GM23248 (cell line): ENCODE measurements at regions not wholly inside any gene's neighbourhood (a gene's known extent, or its start where the extent isn't known, plus 50 kb on each side); places are given as distances from the start of the nearest gene placed in this dataset.

Experiments used
- EZH2 ChIP-seq: fragments of 200-600 bp; sonication (generic); IDR thresholded peaks from 2 replicates; pipeline ENCODE4 v1.6.1; 2018; ENCODE audit warnings: antibody characterized with exemption, mild to moderate bottlenecking; ENCODE audit not compliant: insufficient read depth, poor library complexity, severe bottlenecking
- EZH2phosphoT487 ChIP-seq: fragments of 200-600 bp; sonication (generic); IDR thresholded peaks from 2 replicates; pipeline ENCODE4 v1.6.1; 2018; ENCODE audit warnings: antibody characterized with exemption, moderate library complexity, mild to moderate bottlenecking, low read depth; ENCODE audit not compliant: insufficient read depth

DNA sequence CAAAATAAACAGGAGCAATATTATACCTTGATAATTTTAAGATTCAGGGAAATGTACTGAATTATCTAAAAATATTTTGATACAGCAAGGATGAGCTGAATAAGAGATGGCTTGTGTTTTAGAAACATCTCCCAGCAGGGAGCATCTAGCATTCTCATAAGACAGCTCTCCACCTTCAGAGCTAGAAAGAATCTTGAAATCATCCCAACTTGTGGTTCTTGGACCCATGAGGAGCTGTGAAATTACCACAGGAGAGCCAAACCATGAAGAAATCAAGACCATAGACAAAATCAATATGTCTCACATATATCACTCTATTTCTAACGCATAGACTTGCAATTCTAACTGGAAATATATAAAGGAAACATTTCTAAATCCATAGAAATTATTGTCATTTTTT is 210.6 kb upstream of the DKK2 start:
- no peak for TF ChIP-seq EZH2phosphoT487
- no peak for TF ChIP-seq EZH2
